MG63 (cell line): ENCODE measurements at regions not wholly inside any gene's neighbourhood (a gene's known extent, or its start where the extent isn't known, plus 50 kb on each side); places are given as distances from the start of the nearest gene placed in this dataset.
"Not testable (repeated sequence)": the region's sequence is repeated elsewhere in the genome, so short reads cannot be mapped to it uniquely, and the experiment has no call there.

Source experiments
- DNase-seq: peaks from one replicate; pipeline ENCODE4 v3.0.0-alpha.2; 2020
- H3K27me3 ChIP-seq: fragments of 250-450 bp; sonication (Bioruptor Pico); 2 replicates; pipeline ENCODE4 v1.5.1; 2020; ENCODE audit warnings: mild to moderate bottlenecking, moderate library complexity
- H3K36me3 ChIP-seq: fragments of 250-450 bp; sonication (Bioruptor Pico); 2 replicates; pipeline ENCODE4 v1.5.1; 2020; ENCODE audit warnings: mild to moderate bottlenecking, moderate library complexity
- H3K4me3 ChIP-seq: fragments of 250-450 bp; sonication (Bioruptor Pico); 2 replicates; pipeline ENCODE4 v1.5.1; 2020; ENCODE audit warnings: mild to moderate bottlenecking, moderate library complexity
- H3K9me3 ChIP-seq: fragments of 250-450 bp; sonication (Bioruptor Pico); 2 replicates; pipeline ENCODE4 v1.5.1; 2020; ENCODE audit warnings: mild to moderate bottlenecking, moderate library complexity

DNA sequence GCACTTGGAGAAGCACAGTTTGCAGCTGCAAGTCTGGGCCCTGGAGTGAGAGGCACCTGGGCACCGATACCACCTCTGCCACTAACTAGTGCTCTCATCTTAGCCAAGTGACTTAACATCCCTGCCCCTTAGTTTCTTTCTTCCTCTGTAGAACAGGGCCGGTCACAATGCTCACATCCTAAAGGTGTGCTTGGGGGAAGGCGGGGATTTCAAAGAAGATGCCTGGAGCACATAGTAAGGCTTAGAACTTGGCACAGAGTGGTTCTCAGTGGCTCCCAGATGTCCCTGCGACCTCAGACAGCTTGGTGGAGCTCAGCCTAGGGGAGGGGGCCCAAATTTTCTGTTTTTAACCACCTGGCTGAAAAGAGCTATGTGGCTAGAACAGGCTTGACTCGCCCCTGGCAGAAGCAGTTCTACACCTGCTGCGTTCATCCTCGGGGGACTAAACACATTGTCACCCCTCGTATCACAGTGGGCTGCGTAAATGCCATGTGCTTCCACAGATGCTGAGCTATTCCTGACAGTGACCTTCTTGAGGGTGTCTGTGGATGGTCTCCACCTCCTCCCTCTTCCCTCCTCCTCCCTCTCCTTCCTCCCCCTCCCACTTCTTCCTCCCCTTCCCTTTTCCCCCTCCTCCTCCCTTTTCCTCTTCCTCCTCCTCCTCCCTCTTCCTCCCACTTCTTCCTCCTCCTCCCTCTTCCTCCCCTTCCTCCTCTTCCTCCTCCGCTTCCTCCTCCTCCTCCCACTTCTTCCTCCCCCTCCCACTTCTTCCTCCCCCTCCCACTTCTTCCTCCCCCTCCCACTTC is 112.1 kb downstream of the PHETA1 start:
- peaks cover 4% of the 10 kb centered on the region for H3K27me3 ChIP-seq
- H3K9me3 ChIP-seq, result no peaks in the 10 kb centered on the region
- DNase-seq, result no peak
- no peak overlapping the region for H3K4me3 ChIP-seq
- H3K36me3 ChIP-seq, result no peaks in the 10 kb centered on the region

GRCh38 chr12:111255261-111255660 is 113.6 kb downstream of the PHETA1 start:
- H3K27me3 ChIP-seq, result peaks cover 8% of the 10 kb centered on the region
- no peaks in the 10 kb centered on the region for H3K36me3 ChIP-seq
- H3K9me3 ChIP-seq, result no peaks in the 10 kb centered on the region
- no peak for DNase-seq
- no peak overlapping the region for H3K4me3 ChIP-seq

DNA sequence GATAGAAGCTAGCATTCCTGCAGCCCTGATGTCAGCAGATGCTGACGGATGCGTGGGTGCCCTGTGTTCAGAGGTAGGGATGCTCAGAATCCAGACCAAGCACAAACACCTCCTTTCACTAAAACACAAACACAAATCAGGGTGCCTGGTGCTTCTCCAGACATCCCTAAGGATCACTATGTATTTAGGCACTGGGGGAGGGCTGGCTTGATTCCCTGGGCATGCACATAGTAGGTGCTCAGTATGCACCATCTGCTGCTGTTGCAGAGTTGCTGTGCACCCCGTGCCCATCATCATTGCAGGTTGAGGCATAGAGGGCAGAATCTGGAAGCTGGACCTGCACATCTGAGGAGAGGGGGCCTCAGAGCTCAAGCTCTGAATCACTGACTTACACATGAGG is 114.8 kb downstream of the PHETA1 start:
- Histone ChIP-seq H3K27me3 (peaks cover 8% of the 10 kb centered on the region), H3K9me3 (no peaks in the 10 kb centered on the region), H3K4me3 (no peak overlapping the region), H3K36me3 (no peaks in the 10 kb centered on the region)
- no peak for DNase-seq

DNA sequence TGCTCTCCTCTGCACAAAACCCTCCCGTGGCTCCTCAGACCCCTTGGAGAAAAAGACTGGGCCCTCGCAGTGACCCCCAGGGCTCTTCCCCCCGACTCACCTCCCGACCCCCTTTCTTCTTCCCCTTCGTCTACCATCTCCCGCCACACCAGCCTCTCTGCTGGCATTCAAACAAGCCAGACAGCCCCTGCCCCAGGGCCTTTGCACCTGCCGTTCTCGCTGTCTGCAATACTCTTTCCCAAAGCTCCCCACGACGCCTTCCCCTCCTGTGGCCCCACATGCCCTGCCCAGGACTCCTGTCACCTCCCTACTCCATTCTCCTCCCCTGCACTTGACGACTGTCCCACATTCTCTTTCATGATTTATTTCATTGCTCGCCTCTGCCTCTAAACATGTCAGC is 115.7 kb downstream of the PHETA1 start:
- H3K27me3 ChIP-seq, result peaks cover 8% of the 10 kb centered on the region
- no peaks in the 10 kb centered on the region for H3K36me3 ChIP-seq
- H3K4me3 ChIP-seq, result no peak overlapping the region
- no peaks in the 10 kb centered on the region for H3K9me3 ChIP-seq
- DNase-seq, result no peak

DNA sequence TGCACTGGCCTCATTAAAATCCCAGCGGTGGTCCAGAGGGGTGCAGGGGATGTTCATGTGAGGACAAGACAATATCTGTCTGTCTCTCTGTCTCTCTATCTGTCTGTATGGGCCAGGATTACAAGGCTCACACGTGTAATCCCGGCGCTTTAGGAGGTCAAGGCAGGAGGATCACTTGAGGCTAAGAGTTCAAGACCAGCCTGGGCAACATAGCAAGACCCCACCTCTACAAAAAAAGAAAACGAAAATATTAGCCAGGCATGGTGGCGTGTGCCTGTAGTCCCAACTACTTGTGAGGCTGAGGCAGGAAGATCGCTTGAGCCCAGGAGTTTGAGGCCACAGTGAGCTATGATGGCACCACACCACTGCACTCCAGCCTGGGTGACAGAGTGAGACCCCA is 117.1 kb downstream of the PHETA1 start:
- DNase-seq, result no peak
- Histone ChIP-seq H3K4me3 (no peak overlapping the region), H3K9me3 (no peaks in the 10 kb centered on the region), H3K36me3 (no peaks in the 10 kb centered on the region), H3K27me3 (peaks cover 8% of the 10 kb centered on the region)

DNA sequence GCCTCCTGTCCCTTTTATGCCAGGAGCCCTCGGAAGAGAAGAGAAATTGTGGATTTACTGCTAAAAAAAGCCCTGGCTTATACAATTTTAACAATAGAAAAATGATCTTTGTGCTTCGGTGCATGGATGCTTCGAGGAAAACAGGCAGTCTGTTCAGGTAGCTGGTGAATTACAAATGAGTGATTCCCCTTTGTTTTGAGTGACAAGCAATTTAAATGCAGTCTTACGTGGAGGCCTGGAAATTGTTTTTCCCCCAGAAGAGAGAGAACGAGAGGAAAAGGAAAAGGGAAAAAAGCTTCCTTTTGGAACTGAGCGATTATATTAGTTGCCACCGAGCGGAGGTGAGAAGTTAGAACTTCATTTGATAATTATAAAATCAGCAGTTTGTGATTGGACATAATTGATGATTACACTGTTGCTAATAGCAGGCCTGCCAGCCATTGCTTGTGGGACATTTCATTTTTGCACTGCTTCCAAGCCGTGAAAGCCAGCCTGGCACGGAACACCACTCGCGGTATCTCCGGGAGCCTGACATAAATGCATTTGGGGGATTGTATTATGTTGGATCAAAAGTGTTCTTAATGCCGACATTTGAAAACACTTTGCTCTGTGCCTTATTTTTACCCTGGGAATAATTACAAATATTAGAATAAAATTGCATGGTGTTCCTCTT is 117.7 kb downstream of the PHETA1 start:
- Histone ChIP-seq H3K9me3 (no peaks in the 10 kb centered on the region), H3K4me3 (no peak overlapping the region), H3K27me3 (peaks cover 8% of the 10 kb centered on the region), H3K36me3 (no peaks in the 10 kb centered on the region)
- DNase-seq, result no peak

DNA sequence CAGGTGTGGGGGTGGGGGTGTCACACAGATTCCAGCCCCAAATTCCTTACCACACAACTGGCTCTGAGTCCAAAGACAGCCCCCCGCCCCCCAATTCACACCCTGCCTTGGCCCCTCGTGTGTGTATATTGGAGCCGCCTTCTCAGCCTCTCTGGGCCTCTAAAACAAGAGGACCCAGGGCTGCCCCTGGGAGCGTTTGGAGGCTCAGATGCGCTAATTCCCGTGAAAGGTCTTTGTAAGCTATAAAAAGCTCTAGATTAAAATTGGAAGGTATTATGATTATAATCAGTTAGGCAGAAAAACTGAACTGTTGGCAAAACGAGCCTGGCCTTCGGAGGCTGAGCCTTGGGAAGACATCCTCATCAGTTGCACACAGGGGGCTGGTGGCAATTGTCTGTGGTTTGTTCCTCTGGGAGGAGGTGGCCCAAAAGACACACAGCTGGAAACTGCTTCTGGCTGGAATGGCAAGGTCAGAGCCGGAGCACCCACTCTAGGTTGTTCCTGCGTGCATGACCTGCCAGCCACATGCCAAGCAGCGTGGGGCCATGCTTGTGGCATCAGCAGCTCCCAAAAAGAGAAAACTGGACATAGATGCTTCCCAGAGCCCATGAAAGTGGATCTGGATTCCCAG is 118.5 kb downstream of the PHETA1 start:
- no peak for DNase-seq
- Histone ChIP-seq H3K4me3 (no peak overlapping the region), H3K27me3 (peaks cover 6% of the 10 kb centered on the region), H3K9me3 (no peaks in the 10 kb centered on the region), H3K36me3 (no peaks in the 10 kb centered on the region)

DNA sequence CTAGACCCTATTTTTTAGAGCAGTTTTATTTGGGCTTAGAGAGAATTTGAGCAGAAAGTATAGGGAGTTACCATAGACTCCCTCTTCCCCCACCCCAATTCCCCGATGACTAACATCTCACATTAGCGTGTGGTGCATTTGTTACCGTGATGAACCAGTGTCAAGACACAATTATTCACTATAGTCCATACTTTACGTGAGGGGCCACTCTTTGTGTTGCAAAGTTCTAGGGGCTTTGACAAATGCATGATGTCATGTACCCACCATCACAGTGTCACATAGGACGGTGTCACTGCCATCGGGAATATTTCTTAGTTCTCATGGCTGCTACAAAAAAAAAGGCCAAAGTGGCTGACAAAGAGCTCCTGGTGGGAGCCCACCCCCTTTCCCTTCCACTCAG is 119.1 kb downstream of the PHETA1 start:
- no peaks in the 10 kb centered on the region for H3K9me3 ChIP-seq
- DNase-seq, result no peak
- peaks cover 4% of the 10 kb centered on the region; the same call in 1 of the 2 replicates for H3K27me3 ChIP-seq
- no peaks in the 10 kb centered on the region for H3K36me3 ChIP-seq
- no peak overlapping the region for H3K4me3 ChIP-seq

- Histone ChIP-seq H3K27me3 (peaks cover 4% of the 10 kb centered on the region; the same call in 1 of the 2 replicates), H3K4me3 (no peak overlapping the region), H3K9me3 (no peaks in the 10 kb centered on the region), H3K36me3 (no peaks in the 10 kb centered on the region)
- DNase-seq, result peak; percentile 50
These were observed 119.9 kb downstream of the PHETA1 start for GRCh38 chr12:111249018-111249370.

GRCh38 chr12:111248236-111249017 is 120.5 kb downstream of the PHETA1 start:
- Histone ChIP-seq H3K4me3 (no peak overlapping the region), H3K36me3 (no peaks in the 10 kb centered on the region), H3K27me3 (peaks cover 4% of the 10 kb centered on the region; the same call in 1 of the 2 replicates), H3K9me3 (no peaks in the 10 kb centered on the region)
- no peak for DNase-seq

DNA sequence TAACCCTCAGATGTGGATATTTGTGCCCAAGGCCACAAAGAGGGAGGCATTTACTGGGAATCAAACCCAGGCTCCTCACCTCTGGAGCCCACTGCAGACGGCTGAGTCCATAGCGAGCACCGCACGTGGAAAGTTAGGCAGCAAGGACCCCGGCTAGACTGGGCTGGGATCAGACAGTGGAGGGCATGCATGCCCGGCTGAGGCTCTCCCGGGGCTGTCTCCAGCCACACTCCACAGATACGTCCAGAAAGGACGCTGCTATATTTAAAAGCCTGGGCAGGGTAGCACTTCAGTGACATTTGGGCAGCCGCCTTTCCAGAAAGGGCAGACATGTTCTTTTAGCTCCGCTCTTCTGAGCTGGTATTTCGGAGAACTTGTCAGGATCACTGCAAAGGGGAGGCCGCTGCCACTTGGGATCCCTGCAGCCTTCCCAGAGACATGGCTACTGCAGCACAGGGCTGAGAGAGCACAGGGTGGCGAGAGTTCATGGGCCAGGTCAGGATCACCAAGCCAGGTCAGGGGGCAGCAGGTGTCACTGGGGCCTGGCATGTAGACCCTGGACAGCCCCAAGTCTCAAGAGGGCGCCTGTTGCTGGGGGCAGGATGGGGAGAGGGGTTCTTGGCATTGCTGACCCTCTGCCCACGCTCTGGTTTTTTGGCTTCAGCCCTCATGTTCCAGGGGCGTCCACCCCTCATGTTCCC is 121.7 kb downstream of the PHETA1 start:
- DNase-seq, result no peak
- no peak overlapping the region for H3K4me3 ChIP-seq
- H3K36me3 ChIP-seq, result no peaks in the 10 kb centered on the region
- no peaks in the 10 kb centered on the region for H3K9me3 ChIP-seq
- H3K27me3 ChIP-seq, result peaks cover 4% of the 10 kb centered on the region; the same call in 1 of the 2 replicates

DNA sequence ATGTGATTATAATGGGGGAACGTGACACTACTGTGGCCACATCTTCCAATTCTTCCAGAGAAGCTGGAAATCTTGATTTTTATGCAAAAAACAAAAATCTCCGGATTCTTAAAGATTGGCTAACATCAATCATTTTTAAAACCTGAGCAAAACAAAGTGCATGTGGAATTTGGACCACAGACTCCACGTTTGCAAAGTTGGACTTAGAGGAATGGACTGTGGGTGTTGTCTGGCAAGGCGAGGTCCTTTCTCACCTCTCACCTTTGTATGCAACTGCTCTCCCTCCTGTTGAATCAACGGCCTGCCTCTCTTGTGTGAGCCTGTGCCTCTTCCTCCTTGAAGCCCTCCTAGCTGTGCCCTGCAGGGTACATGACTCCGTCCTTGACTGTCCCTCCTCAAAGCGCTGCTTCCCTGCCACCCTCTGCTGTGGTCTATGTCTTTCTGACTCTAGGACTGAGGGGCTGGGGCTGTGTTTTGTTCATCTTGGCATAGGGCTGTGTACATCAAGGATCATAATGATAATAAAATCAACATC is 122.4 kb downstream of the PHETA1 start:
- no peak overlapping the region for H3K4me3 ChIP-seq
- H3K27me3 ChIP-seq, result peaks cover 4% of the 10 kb centered on the region; the same call in 1 of the 2 replicates
- DNase-seq, result no peak
- no peaks in the 10 kb centered on the region for H3K36me3 ChIP-seq
- no peaks in the 10 kb centered on the region for H3K9me3 ChIP-seq

- Histone ChIP-seq H3K27me3 (0 out of 2 replicates have a peak, but pooled peaks cover under 1% of the 10 kb centered on the region), H3K36me3 (no peaks in the 10 kb centered on the region), H3K9me3 (no peaks in the 10 kb centered on the region), H3K4me3 (no peak overlapping the region)
- no peak for DNase-seq
These were observed 123.0 kb downstream of the PHETA1 start for GRCh38 chr12:111245701-111246476.

DNA sequence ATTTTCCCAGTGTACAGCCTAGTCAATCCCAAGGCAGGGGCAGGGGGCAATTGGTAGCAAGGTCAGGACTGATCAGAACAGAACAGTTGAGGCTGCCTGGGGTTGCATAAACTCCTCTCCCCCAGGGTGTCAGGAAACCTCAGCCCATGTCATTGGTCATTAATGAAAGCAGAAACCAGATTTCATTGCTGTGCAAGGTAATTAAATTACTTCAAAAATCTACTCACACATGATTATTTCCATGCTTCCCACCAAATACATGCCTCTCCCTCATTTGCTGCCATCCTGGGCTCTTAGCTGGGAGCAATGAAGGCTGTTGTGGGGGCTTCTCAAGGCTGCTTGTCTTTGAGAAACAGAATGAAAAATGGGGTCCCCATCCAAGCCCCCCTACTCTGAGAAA is 124.2 kb downstream of the PHETA1 start:
- H3K9me3 ChIP-seq, result no peaks in the 10 kb centered on the region
- no peak overlapping the region for H3K4me3 ChIP-seq
- H3K27me3 ChIP-seq, result no peaks in the 10 kb centered on the region
- H3K36me3 ChIP-seq, result no peaks in the 10 kb centered on the region
- DNase-seq, result no peak

GRCh38 chr12:111242817-111243216 is 126.1 kb downstream of the PHETA1 start:
- not testable (repeated sequence) for DNase-seq, H3K4me3 ChIP-seq, H3K9me3 ChIP-seq, H3K27me3 ChIP-seq, H3K36me3 ChIP-seq
